ENCODE measurements at regions not wholly inside any gene's neighbourhood (a gene's known extent, or its start where the extent isn't known, plus 50 kb on each side); places are given as distances from the start of the nearest gene placed in this dataset.

- TF ChIP-seq POLR2A (IDR thresholded peaks at IDR 0.05) (no peak), EP300 (IDR thresholded peaks at IDR 0.05) (no peak), CTCF (IDR thresholded peaks at IDR 0.05) (no peak)
Observed at GRCh38 chr9:107119735-107120134, 163.3 kb upstream of the RAD23B start.
